Liver (tissue), 7 donors: ENCODE measurements at regions not wholly inside any gene's neighbourhood (a gene's known extent, or its start where the extent isn't known, plus 50 kb on each side); places are given as distances from the start of the nearest gene placed in this dataset.
A peak's percentile ranks its signal among the peaks of the same experiment; 100 is the strongest.
"Not testable (repeated sequence)": the region's sequence is repeated elsewhere in the genome, so short reads cannot be mapped to it uniquely, and the experiment has no call there.

Experiments
- DNase-seq: peaks from one replicate; pipeline ENCODE4 v3.0.0-alpha.2; 2017; ENCODE audit warnings: low spot score
- H3K27ac ChIP-seq, 2 donors: one replicate each; pipeline ENCODE4 v1.7.0; 2013; ENCODE audit warnings: inconsistent platforms in 2 of 2, low read length in 2 of 2, control low read depth in 1 of 2, low read depth in 1 of 2, mild to moderate bottlenecking in 1 of 2
- H3K27me3 ChIP-seq, 4 donors: one replicate each; pipeline versions ENCODE4 v1.6.1 to v1.7.0; 2013; ENCODE audit warnings: low read length in 3 of 4, inconsistent platforms in 1 of 4, mild to moderate bottlenecking in 1 of 4, moderate library complexity in 1 of 4; ENCODE audit not compliant: control insufficient read depth in 4 of 4, insufficient read depth in 4 of 4
- H3K36me3 ChIP-seq, 4 donors: one replicate each; pipeline versions ENCODE4 v1.6.1 to v1.7.0; 2013; ENCODE audit warnings: low read length in 3 of 4, mild to moderate bottlenecking in 3 of 4, low read depth in 1 of 4, moderate library complexity in 1 of 4; ENCODE audit not compliant: control insufficient read depth in 4 of 4, insufficient read depth in 3 of 4
- H3K4me1 ChIP-seq, 4 donors: one replicate each; pipeline versions ENCODE4 v1.6.1 to v1.7.0; 2013; ENCODE audit warnings: low read length in 3 of 4, mild to moderate bottlenecking in 3 of 4, moderate library complexity in 1 of 4; ENCODE audit not compliant: control insufficient read depth in 4 of 4, insufficient read depth in 4 of 4
- H3K4me3 ChIP-seq, 3 donors: one replicate each; pipeline versions ENCODE4 v1.6.1 to v1.7.0; 2013; ENCODE audit warnings: low read length in 3 of 3, control low read depth in 1 of 3, low read depth in 1 of 3, mild to moderate bottlenecking in 1 of 3
- H3K9ac ChIP-seq, 2 donors: one replicate each; pipeline ENCODE4 v1.7.0; 2013; ENCODE audit warnings: low read length in 2 of 2, mild to moderate bottlenecking in 2 of 2, moderate library complexity in 2 of 2, control low read depth in 1 of 2, low read depth in 1 of 2
- H3K9me3 ChIP-seq, 4 donors: one replicate each; pipeline versions ENCODE4 v1.6.1 to v1.7.0; 2013; ENCODE audit warnings: low read length in 3 of 4; ENCODE audit not compliant: control insufficient read depth in 4 of 4
- RAD21 ChIP-seq, 2 donors: IDR thresholded peaks; 2 replicates each; pipeline ENCODE4 v1.6.1; 2016; ENCODE audit warnings: antibody characterized with exemption in 2 of 2, mild to moderate bottlenecking in 2 of 2
- WGBS: extraction: QIAGEN DNeasy Blood & Tissue Kit; methylation state at CpG from one replicate; pipeline ENCODE4 v1.1.7; 2013; 5-methylcytosine and 5-hydroxymethylcytosine counted together
- donor health status: healthy.
- donor health status: healthy.
- donor health status: healthy.
- donor health status: healthy.

DNA sequence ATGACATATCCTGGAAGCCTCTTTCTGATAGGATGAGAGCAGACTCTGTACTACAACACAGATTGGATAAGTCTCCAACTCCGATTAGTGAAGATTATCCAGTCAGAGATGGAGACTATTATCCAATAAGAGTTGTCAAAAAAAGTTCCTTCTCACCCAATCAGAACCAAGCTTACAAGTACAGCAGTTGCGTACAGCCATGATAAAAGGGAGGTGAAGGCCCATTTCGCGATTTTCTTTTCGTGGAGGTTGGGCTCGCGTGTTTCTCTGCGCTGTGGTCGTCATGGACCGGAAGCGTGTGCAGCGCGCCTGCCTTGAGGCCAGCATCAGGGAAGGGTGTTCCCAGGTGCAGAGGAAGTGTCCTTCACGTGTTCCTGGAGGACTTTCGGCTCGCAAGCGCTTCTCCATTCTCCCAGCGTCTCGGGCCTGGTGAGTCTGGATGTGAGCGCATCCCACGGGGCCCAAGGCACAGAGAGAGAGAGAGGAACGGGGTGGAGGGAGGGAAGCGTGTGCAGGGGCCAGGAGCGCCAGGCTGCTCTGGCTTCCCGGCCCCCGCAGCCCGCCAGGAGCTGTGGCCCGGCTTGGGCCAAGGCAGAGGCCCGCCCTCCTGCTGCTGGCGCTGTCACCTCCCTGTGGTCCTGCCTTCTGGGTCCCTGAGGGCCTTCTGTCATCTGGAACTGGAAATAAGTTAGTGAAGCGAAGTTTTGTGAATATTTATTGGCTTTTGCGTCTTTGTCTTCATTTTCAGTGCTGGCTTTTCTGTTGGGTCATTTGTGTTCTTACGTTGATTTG, 53.9 kb downstream of the CDRT15L2 start:
- H3K4me3 ChIP-seq, DNase-seq, H3K27me3 ChIP-seq, H3K36me3 ChIP-seq, H3K4me1 ChIP-seq, H3K9ac ChIP-seq, H3K9me3 ChIP-seq, H3K27ac ChIP-seq: not testable (repeated sequence)
- 88% methylated on average over 33 of the region's 33 CpGs for WGBS

DNA sequence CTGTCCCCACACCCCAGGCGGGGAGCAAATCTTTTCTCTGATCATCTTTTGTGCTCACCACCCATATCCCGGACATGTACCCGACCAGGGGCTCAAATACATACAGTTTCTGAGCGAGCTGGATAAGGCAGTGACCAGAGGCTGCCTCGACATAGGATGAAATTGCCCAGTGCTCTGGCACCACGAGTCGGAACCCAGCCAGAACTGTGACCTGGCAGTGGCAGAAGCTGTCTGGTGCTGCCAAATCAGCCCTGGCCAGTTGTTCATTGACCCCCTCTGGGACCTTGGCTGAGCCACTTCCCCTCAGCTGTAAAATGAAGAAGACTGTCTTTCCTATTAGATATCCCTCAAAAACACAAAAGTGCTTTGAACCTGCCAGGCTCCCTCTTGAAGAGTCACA, 60.6 kb downstream of the CDRT15L2 start:
- 55% methylated on average over 7 of the region's 7 CpGs for WGBS
- H3K4me3 ChIP-seq, H3K4me1 ChIP-seq, H3K27me3 ChIP-seq, H3K9me3 ChIP-seq, H3K9ac ChIP-seq, DNase-seq, H3K27ac ChIP-seq, H3K36me3 ChIP-seq: not testable (repeated sequence)

GRCh38 chr17:20646661-20647272, 67.2 kb downstream of the CDRT15L2 start:
- H3K4me1 ChIP-seq, H3K36me3 ChIP-seq, DNase-seq, H3K9me3 ChIP-seq, H3K4me3 ChIP-seq, H3K27ac ChIP-seq, H3K9ac ChIP-seq, H3K27me3 ChIP-seq: not testable (repeated sequence)
- 39% methylated on average over 13 of the region's 13 CpGs for WGBS
- TF ChIP-seq RAD21 (IDR thresholded peaks at IDR 0.05) = peak in 1 of 2 donors; percentile 36

GRCh38 chr17:20649097-20649767, 69.7 kb downstream of the CDRT15L2 start:
- WGBS = 72% methylated on average over 8 of the region's 8 CpGs
- H3K36me3 ChIP-seq, H3K27me3 ChIP-seq, H3K9me3 ChIP-seq, H3K4me3 ChIP-seq, DNase-seq, H3K4me1 ChIP-seq, H3K27ac ChIP-seq, H3K9ac ChIP-seq: not testable (repeated sequence)

DNA sequence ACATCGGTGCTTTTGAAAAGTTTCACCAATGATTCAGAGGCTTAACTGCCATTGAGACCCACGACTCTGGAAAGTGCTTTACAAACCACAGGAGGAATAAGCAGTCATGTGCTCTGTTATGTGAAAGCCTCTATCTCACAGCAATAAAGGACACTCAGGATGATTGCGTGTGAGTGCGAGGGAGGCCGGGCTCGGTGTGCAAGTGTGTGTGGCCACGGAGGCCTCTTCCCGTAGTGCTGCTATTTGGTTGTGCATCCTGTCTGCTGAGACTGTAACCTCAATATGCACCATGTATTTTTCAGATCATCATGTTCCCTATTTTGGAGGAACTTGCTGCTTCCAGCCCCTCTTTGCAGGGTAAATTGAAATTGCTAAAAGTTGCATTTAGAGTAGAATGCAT, 71.5 kb downstream of the CDRT15L2 start:
- DNase-seq, H3K9ac ChIP-seq, H3K4me1 ChIP-seq, H3K9me3 ChIP-seq, H3K36me3 ChIP-seq, H3K27ac ChIP-seq, H3K4me3 ChIP-seq, H3K27me3 ChIP-seq: not testable (repeated sequence)
- WGBS = 75% methylated on average over 8 of the region's 8 CpGs

GRCh38 chr17:20651736-20652135, 72.2 kb downstream of the CDRT15L2 start:
- H3K9me3 ChIP-seq, DNase-seq, H3K9ac ChIP-seq, H3K4me1 ChIP-seq, H3K27ac ChIP-seq, H3K36me3 ChIP-seq, H3K27me3 ChIP-seq, H3K4me3 ChIP-seq: not testable (repeated sequence)
- 42% methylated on average over 2 of the region's 2 CpGs for WGBS

- H3K9me3 ChIP-seq, H3K4me3 ChIP-seq, H3K27ac ChIP-seq, H3K4me1 ChIP-seq, DNase-seq, H3K36me3 ChIP-seq, H3K27me3 ChIP-seq, H3K9ac ChIP-seq: not testable (repeated sequence)
- 82% methylated on average over 5 of the region's 5 CpGs for WGBS
Measured at GRCh38 chr17:20653391-20653790, 73.9 kb downstream of the CDRT15L2 start.

DNA sequence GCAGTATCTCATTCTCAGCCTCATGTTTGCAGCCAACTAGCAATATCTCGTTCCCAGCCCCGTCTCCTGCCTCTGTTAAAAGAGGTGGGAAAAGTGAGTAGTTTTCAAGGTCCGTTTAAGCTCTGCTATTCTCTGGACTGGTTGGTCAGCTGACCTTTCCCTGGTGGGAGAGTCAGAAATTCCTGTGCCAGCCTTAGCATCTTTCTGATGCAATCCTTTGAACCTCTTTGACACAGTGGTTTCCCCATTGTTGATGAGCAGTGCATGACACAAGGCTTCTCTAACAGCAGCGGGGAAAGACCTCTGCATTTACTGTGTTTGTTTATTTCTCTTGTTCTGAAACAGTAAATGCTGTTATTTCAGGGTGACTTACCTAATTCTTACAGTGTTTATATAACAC, 74.6 kb downstream of the CDRT15L2 start:
- H3K4me3 ChIP-seq, DNase-seq, H3K27me3 ChIP-seq, H3K9me3 ChIP-seq, H3K9ac ChIP-seq, H3K36me3 ChIP-seq, H3K27ac ChIP-seq, H3K4me1 ChIP-seq: not testable (repeated sequence)
- 60% methylated on average over 4 of the region's 4 CpGs for WGBS
